Posterior cingulate gyrus (tissue), 11 donors: ENCODE measurements at regions not wholly inside any gene's neighbourhood (a gene's known extent, or its start where the extent isn't known, plus 50 kb on each side); places are given as distances from the start of the nearest gene placed in this dataset.
"Not testable (repeated sequence)": the region's sequence is repeated elsewhere in the genome, so short reads cannot be mapped to it uniquely, and the experiment has no call there.

Experiments used
- DNase-seq, 10 donors: peaks; one replicate each; pipeline versions ENCODE4 v3.0.0 to v3.0.0-alpha.2; 2020 to 2021; ENCODE audit warnings: mixed read lengths in 3 of 10
- intact Hi-C: fragments of 100-400 bp; cut with DNase I; formaldehyde crosslinking; loops from one replicate; pipeline ENCODE4 v1.15.1; 2023

DNA sequence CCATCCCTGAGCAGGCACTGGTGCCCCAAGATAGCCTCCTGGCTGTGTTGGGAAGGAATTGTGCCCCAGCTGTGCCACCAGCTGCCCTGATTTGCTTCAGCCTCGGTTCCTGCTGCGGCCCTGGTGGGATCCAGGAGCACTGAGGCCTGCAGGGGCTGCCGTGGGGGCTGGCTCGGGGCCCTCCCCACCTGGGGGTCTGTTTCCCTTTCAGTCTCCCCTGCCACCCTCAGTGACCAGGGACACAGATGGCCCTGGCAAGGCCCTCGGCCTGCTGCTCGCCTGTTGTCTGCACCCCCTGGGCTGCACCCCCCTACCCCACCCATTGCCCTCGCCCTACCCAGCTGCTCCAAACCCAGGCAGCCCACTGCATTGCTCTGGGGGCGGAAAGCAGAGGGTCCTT, 483.8 kb downstream of the TUBA3C start:
- DNase-seq, result peak in 1 of 10 donors; percentile 59
- intact Hi-C loops, result not testable (repeated sequence)

DNA sequence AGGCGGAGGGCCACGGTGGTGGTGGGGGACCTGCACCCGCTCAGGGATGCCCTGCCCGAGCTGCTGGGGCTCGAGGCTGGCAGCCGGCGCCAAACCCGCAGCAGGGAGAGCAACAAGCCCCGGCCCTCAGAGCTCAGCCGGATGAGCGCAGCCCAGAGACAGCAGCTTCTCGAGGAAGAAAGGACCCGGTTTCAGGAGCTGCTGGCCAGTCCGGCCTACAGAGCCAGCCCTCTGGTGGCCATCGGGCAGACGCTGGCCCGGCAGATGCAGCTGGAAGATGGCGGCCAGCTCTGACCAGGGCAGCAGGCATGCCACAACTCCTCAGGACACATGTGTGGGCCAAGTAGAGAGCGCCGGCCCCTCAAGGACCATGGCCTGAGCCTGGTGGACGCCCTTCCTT, 484.4 kb downstream of the TUBA3C start:
- DNase-seq, result peak in 1 of 10 donors; percentile 53
- intact Hi-C loops, result not testable (repeated sequence)

DNA sequence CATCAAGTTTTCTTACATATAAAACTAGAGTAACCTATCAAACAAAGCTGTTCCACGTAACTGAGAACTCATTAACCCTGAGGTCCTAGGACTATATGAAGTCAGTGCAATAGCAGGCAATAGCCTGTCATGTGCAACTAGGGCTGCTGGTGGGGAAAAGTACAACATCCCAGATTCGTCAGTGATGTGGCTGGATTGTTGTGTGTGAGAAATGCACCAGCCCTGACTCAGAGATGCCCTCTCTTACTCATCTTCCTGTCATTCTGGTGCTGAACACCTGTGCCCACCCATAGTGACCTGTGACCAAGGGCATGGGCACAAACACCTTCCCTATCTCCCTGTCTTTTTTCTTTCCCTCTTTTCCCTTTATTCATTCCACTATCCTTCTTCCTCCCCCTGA, 504.2 kb downstream of the TUBA3C start:
- DNase-seq, intact Hi-C loops: not testable (repeated sequence)

DNA sequence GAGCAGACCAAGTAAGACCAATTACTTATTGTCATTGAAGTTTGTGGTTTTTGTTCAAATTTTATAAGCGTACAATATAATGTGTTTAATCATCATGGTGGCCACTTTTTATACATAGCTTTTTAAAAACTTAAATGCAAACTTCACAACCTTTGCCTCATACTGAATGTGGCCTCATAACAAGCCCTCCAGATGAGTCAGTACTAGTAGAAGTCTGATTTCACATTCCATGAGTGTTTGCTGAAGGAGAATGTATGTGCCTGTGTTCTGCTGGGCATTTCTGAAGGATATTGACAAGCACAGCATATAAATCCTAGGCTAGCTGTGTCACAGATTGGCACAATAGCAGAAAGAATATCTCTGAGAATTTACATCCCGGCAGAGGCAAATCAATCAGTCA, 506.4 kb downstream of the TUBA3C start:
- DNase-seq, intact Hi-C loops: not testable (repeated sequence)

DNA sequence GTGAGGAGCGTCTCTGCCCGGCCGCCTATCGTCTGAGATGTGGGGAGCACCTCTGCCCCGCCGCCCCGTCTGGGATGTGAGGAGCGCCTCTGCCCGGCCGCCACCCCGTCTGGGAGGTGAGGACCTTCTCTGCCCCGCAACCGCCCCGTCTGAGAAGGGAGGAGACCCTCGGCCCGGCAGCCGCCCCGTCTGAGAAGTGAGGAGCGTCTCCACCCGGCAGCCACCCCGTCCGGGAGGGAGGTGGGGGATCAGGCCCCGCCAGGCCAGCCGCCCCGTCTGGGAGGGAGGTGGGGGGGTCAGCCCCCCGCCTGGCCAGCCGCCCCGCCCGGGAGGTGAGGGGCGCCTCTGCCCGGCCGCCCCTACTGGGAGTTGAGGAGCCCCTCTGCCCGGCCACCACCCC, 507.8 kb downstream of the TUBA3C start:
- intact Hi-C loops, result not testable (repeated sequence)
- peak in 1 of 10 donors; percentile 80 for DNase-seq

DNA sequence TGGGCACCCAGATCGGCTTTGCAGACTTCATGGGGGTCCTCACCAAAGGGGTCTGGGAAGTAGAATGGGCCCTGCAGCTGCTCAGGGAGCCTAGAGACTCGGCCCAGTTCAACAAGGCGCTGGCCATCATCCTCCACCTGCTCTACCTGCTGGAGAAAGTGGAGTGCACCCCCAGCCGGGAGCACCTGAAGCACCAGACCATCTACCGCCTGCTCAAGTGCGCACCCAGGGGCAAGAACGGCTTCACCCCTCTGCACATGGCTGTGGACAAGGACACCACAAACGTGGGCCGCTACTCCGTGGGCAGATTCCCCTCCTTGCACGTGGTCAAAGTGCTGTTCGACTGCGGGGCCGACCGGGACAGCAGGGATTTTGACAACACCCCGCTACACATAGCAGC, 515.0 kb downstream of the TUBA3C start:
- peak in 3 of 10 donors; percentile 25 to 60 (median 49) for DNase-seq
- intact Hi-C loops, result loop anchor here (10.0 kb wide), 1 partner anchor 918 kb away; no protein-coding TSS in a partner anchor

DNA sequence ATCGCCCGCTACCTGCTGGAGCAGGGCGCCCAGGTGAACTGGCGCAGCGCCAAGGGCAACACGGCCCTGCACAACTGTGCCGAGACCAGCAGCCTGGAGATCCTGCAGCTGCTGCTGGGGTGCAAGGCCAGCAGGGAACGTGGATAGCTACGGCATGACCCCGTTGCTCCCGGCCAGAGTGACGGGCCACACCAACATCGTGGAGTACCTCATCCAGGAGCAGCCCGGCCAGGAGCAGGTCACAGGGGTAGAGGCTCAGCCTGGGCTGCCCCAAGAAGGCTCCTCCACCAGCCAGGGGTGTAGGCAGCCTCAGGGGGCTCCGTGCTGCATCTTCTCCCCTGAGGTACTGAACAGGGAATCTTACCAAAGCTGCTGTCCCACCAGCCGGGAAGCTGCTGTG, 515.9 kb downstream of the TUBA3C start:
- peak in 2 of 10 donors; percentile 67 to 80 for DNase-seq

DNA sequence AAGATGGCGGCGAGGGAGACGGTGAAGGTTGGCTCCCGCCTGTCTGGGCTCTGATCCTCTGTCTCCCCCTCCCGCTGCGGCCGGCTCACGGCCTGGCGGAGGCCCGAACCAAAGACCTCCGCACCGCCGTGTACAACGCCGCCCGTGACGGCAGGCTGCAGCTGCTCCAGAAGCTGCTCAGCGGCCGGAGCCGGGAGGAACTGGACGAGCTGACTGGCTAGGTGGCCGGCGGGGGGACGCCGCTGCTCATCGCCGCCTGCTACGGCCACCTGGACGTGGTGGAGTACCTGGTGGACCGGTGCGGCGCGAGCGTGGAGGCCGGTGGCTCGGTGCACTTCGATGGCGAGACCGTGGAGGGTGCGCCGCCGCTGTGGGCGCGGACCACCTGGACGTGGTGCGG, 516.5 kb downstream of the TUBA3C start:
- DNase-seq, result peak in 2 of 10 donors; percentile 49 to 59
- intact Hi-C loops, result loop anchor here (10.0 kb wide), 1 partner anchor 920 kb away; no protein-coding TSS in a partner anchor

More for the DNA sequence above, 515.9 kb downstream of the TUBA3C start:
- intact Hi-C loops, result loop anchor here (10.0 kb wide), 1 partner anchor 919 kb away; no protein-coding TSS in a partner anchor

DNA sequence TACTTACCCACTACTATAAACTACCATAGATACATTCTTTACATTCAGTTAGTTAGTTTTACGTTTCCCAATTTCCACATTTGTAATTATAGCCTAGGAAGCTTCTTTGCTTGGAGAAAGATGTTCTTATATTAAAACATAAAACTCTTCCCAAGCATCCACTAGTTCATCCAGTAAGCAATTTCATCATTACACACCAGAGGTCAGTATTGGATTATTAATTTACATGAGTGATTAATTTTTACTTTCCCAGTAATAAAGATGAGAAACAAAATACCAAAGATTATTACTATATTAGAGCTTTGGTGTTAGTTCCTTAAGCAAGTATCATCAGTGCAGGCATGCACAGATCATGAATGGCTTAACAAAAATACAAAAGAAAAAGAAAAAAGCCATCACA, 518.4 kb downstream of the TUBA3C start:
- DNase-seq, result not testable (repeated sequence)
- intact Hi-C loops, result loop anchor here (10.0 kb wide), 1 partner anchor 922 kb away; no protein-coding TSS in a partner anchor

DNA sequence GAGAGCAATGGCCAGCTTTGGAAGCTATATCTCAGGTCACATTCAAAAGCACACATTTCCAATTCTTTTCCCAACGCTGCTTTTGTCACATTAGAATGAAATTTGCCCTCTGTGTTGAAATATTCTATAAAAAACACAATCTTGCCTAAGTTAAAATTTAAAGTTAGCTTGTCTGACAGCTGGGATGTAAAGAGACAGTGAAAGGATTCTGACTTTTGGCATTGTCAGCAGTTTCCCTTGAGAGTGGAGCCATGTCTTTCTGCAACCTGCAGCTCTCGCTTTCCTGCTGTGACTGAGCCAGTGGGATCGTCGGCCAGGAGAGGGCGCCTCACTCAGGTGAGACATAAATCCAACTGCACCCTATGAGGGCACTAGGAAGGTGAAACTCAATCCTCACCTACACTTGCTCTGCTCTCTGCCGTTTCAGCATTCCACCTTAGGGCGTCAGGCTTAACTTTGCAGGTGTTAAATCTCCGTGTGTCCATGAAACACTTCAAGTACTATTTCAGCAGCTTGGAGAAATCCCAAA, 537.9 kb downstream of the TUBA3C start:
- DNase-seq, result peak in 4 of 10 donors; percentile 2 to 76 (median 38)
- intact Hi-C loops, result not testable (repeated sequence)

DNA sequence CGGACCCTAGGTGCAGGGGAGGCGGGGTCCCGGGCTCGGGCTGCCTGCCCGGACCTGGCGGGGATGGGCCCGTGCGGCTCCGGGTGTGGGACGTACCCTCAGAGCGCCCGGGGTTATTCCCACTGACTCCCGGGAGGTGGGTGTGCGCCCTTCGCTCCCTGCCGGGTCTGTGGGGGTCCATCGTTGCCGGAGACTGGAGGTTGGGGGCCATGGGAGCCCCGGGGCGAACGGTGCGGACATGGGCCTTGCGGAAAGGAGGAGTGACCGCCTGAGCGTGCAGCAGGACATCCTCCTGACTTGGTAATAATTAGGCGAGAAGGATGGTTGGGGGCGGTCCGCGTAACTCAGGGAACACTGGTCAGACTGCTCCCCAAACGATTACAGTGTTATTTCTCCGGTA, 552.7 kb downstream of the TUBA3C start:
- peak in 1 of 10 donors; percentile 72 for DNase-seq
- intact Hi-C loops, result not testable (repeated sequence)

DNA sequence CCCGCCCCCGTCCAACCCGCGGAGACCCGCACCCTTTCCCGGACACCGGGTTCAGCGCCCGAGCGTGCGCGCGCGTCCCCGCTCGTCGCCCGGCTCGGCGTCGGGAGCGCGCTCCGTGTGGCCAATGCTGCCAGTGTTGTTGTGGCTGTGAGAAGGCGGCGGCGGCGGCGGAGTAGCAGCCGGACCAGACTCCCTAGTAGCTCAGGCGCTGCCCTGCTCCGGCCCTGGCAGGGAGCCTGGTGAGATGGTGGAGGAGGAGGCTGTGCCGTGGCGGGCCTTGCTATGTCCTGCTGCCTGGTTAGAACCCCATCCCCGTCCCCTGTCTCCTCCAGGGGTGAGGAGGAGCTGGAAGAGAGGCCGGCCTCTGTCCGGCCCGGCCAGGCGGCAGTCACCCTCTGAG, 553.2 kb downstream of the TUBA3C start:
- DNase-seq, result peak in 2 of 10 donors; percentile 55 to 68
- intact Hi-C loops, result no loop called here

DNA sequence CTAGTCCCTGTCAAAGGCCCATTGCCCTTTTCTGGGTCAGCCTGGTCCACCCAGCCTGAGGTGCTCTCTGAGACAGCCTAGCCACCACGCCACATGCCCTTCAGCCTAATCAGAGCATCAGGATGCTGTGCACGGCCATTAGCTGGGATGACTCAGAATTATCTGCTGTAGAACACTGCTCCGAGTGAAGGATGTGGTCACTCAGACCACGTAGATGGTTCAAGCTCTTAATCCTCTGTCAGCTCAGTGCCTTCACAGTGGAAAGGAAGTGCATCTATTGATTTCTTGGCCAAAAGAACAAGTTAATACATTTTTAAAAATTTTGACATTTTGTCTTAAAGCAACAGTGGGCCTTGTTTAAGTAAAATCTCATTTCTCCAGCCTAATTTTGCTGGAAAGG, 557.6 kb downstream of the TUBA3C start:
- intact Hi-C loops, DNase-seq: not testable (repeated sequence)

DNA sequence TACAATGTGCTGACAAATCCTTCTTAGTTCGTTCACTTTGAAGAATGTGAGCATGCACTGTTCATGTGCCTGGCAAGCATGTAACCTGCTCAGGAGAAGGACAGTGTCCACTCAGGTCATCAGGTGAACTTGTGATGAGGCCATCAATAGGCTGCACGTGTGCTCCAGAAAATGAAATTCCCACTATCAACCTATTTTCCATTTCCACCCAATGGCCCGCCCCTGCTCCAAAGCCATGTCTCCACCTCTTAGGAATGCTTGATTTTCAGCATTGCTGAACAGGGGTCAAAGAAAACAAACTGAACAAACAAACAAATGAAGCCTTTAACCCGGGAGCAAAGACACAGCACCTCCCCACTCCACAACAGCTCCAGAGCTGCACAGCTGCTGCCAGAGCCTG, 563.2 kb downstream of the TUBA3C start:
- DNase-seq, intact Hi-C loops: not testable (repeated sequence)

DNA sequence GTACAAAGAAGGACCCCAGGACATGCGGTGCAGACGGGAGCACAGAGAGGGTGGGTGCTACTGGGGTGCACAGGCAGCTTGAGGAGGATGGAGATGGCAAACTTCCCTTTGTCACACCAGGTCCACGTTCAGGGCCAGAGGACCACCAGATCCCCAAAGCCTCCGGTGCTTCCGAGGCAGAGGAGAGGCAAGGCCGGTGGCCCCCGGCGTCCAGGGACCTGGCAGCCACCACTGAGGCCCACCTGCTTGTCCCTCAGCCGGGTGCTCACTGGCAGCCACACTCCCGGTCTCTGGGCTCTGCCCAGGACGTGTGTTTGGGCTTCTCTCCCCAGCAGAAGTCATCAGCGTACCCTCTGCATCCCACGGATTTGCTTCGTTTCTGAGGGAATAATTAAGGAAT, 571.1 kb downstream of the TUBA3C start:
- DNase-seq, intact Hi-C loops: not testable (repeated sequence)

DNA sequence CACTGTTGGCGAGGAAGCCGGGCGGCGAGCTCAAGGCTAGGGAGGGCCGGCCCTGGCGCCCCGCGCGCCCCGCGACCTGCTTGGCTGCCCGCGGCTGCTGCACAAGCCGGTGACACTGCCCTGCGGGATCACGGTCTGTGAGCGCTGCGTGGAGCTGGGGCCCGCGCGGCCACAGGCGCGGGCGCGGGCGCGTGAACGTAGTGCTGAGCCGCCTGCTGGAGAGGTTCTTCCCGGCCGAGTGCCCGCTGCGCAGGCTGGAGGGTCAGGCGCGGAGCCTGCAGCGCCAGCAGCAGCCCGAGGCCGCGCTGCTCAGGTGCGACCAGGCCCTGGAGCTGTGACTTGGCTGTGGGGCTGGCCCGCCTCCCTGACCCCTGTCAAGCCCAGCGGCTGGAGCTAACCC, 572.3 kb downstream of the TUBA3C start:
- intact Hi-C loops, DNase-seq: not testable (repeated sequence)

DNA sequence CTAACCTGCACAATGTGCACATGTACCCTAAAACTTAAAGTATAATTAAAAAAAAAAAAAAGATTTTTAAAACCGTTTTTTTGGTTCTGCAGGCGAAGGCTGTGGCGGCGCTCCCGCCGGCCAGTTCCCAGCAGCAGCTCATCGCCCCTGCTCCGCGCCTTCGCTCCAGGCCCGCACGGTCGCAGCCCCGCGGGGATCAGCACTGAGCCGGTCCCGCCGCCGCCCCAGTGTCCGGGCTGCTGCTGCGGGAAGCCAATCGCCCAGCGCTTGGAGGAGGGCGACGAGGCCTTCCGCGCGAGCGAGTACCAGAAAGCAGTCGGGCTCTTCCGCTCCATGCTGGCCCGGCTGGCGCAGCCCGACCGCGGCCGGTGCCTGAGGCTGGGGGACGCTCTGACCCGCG, 572.8 kb downstream of the TUBA3C start:
- DNase-seq, intact Hi-C loops: not testable (repeated sequence)

DNA sequence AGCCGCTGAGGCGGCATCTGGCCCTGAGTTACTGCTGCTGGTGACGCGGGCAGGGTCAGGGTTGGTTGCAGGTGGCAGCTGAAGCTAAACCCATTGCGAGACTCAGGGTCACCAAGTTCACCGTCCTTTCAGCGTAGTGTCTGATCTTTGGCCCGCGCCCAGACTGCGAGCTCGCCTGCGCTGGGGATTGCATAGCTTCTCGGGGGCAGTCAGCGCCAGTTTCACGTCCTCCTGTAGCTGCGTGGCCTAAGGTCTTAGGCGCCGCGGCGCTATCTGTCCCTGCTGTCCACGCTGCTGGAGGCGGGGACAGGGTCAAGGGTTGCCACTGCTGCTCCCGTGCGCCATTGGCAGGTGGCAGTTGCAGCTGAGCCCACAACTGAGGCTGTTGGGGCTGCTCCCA, 581.3 kb downstream of the TUBA3C start:
- DNase-seq, result peak in 1 of 10 donors; percentile 59
- intact Hi-C loops, result not testable (repeated sequence)

DNA sequence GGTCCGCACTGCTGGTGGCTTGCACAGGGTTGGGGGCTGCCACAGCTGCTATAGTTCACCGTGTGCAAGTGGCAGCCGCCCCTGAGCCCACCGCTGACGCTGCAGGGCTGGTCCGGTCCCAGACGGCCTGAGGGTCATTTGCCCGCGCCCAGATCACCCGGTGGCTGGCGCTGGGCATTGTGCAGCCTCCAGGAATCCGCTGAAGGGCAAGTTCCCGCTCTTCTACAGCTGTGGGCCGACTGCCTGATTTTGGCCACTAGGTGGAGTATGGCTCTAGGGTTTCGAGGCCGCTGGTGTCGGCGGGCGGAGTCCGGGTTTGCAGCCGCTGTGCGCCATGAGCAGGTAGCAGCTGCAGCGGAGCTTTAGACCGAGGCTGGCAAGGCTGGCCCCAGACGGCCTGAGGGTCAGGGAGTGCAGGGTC, 581.8 kb downstream of the TUBA3C start:
- intact Hi-C loops, result not testable (repeated sequence)
- peak in 4 of 10 donors; percentile 22 to 71 (median 70) for DNase-seq

DNA sequence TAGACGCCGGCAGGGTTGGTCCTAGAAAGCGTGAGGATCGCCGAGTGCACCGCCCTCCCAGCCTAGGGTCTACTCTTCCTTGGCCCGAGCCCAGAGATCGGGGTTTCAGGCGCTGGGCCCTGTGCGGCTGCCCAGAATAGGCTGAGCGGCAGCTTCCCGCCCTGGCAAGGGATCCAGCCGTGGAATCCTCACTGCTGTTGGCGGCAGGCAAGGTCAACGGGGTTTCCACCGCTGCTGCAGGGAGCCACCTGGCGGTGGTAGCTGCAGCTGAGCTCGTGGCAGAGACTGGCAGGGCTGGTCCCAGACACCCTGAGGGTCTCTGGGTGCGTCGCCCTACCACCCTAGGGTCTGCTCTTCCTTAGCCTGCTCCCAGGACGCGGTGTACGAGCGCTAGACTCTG, 583.1 kb downstream of the TUBA3C start:
- peak in 2 of 10 donors; percentile 55 to 79 for DNase-seq

DNA sequence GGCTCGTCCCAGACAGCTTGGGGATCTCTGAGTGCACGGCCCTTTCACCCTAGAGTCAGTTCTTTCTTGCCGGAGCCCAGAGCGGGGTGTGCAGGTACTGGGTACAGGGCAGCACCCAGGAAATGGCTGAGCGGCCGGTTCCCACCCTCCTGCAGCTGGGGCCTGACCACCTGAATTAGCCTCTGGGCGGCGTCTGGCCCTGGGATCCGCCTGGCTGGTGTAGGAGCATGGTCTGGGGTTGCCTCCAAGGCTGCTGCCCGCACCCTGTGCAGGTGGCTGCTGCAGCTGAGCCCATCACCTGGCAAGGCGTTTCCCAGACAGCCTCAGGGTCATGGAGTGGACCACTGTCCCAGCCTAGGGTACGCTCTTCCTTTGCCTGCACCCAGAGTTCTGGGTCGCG, 583.7 kb downstream of the TUBA3C start:
- peak in 1 of 10 donors; percentile 47 for DNase-seq
- intact Hi-C loops, result not testable (repeated sequence)

More for the DNA sequence above, 583.1 kb downstream of the TUBA3C start:
- intact Hi-C loops, result not testable (repeated sequence)

DNA sequence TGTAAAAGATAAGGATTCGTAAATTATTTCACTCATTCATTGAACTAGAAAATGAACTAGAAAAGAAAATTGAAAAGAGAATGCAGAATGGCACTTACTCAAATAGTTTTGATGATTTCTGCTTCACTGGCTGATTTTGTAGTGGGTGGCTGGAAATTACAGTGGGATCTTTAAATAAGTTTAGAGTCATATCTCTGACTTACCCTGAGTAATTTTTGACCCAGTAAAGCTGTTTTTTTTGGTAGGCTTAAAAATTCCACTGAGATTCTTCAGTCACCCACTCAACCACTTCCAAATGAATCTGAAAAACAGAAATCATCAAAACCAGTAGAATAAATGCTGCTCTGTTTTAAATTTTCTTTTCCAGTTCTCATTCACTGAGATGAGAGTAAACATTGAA, 604.5 kb downstream of the TUBA3C start:
- DNase-seq, intact Hi-C loops: not testable (repeated sequence)
